ENCODE measurements at regions not wholly inside any gene's neighbourhood (a gene's known extent, or its start where the extent isn't known, plus 50 kb on each side); places are given as distances from the start of the nearest gene placed in this dataset.

GRCh38 chr4:3708103-3708510 is 58.1 kb upstream of the ADRA2C start:
- no peaks in the 10 kb centered on the region for H3K9me3 ChIP-seq
- H3K27me3 ChIP-seq, result no peaks in the 10 kb centered on the region
- no peak for FAIRE-seq
- intact Hi-C loops (cut with DNase I), result no loop called here
- TF ChIP-seq CTCF (IDR thresholded peaks at IDR 0.05), result no peak
- H3K4me1 ChIP-seq, result no peaks in the 10 kb centered on the region
- peak in 4 of 6 donors; percentile 17 to 42 (median 35) for DNase-seq
- no peak overlapping the region for H3K27ac ChIP-seq
- H3K4me3 ChIP-seq, result no peak overlapping the region
- ATAC-seq, result peak in 2 of 4 donors; percentile 21 to 44
- no peaks in the 10 kb centered on the region for H3K36me3 ChIP-seq
- 55 to 62% methylated on average over 14 of the region's 14 CpGs for WGBS, 2 donors

- no peaks in the 10 kb centered on the region for H3K9me3 ChIP-seq
- no peak overlapping the region for H3K27ac ChIP-seq
- intact Hi-C loops (cut with DNase I), result no loop called here
- FAIRE-seq (no peak), DNase-seq (peak in 2 of 6 donors; percentile 25 to 40), ATAC-seq (no peak)
- TF ChIP-seq CTCF (IDR thresholded peaks at IDR 0.05), result no peak
- WGBS, 2 donors, result 58 to 70% methylated on average over 17 of the region's 17 CpGs
- H3K4me3 ChIP-seq, result no peak overlapping the region
- H3K4me1 ChIP-seq, result no peaks in the 10 kb centered on the region
- H3K27me3 ChIP-seq, result peaks cover 0 to 2% (median 0%) of the 10 kb centered on the region in 4 donors
- no peaks in the 10 kb centered on the region for H3K36me3 ChIP-seq
These were observed 58.6 kb upstream of the ADRA2C start for GRCh38 chr4:3707423-3708102.

GRCh38 chr4:3706565-3707422 is 59.4 kb upstream of the ADRA2C start:
- no peaks in the 10 kb centered on the region for H3K4me1 ChIP-seq
- TF ChIP-seq CTCF (IDR thresholded peaks at IDR 0.05), result no peak
- 57 to 69% methylated on average over 15 of the region's 15 CpGs for whole genome bisulfite sequencing, 2 donors
- ATAC-seq (no peak), FAIRE-seq (no peak), DNase-seq (peak in 2 of 6 donors; percentile 34 to 42)
- H3K27ac ChIP-seq, result no peak overlapping the region
- peaks cover 0 to 4% (median 0%) of the 10 kb centered on the region in 4 donors for H3K27me3 ChIP-seq
- no peaks in the 10 kb centered on the region for H3K9me3 ChIP-seq
- no peaks in the 10 kb centered on the region for H3K36me3 ChIP-seq
- H3K4me3 ChIP-seq, result no peak overlapping the region
- intact Hi-C loops (cut with DNase I), result no loop called here

GRCh38 chr4:3706111-3706511 is 60.1 kb upstream of the ADRA2C start:
- peak in 1 of 6 donors; percentile 39 for DNase-seq
- ATAC-seq, result no peak
- intact Hi-C loops (cut with DNase I), result no loop called here
- WGBS, 2 donors, result 52 to 73% methylated on average over 10 of the region's 10 CpGs
- no peaks in the 10 kb centered on the region for H3K9me3 ChIP-seq
- no peaks in the 10 kb centered on the region for H3K4me1 ChIP-seq
- no peak overlapping the region for H3K4me3 ChIP-seq
- peaks cover 0 to 9% (median 0%) of the 10 kb centered on the region in 4 donors for H3K27me3 ChIP-seq
- FAIRE-seq, result no peak
- no peak for TF ChIP-seq CTCF (IDR thresholded peaks at IDR 0.05)
- H3K36me3 ChIP-seq, result no peaks in the 10 kb centered on the region
- H3K27ac ChIP-seq, result no peak overlapping the region

Measured in pancreas (tissue), 10 donors.